HepG2 (cell line): ENCODE measurements at regions not wholly inside any gene's neighbourhood (a gene's known extent, or its start where the extent isn't known, plus 50 kb on each side); places are given as distances from the start of the nearest gene placed in this dataset.
"Not testable (repeated sequence)": the region's sequence is repeated elsewhere in the genome, so short reads cannot be mapped to it uniquely, and the experiment has no call there.

ENCODE experiments used
- ATAC-seq: fragments of 200-7000 bp; cut with Tn5 transposase; 3 replicates; pipeline ENCODE4 v1.9.1; 2020; ENCODE audit warnings: mild to moderate bottlenecking, moderate library complexity
- BruUV-seq: library from RNA; stranded (reverse); fragments of 400-500 nt; replicated peaks from 2 replicates; lab custom pipeline; 2021; lab: Mats Ljungman, UMichigan
- CTCF ChIA-PET: fragments of 300-600 bp; formaldehyde crosslinking; extraction: SDS; loops from one replicate; lab custom pipeline; 2021; ENCODE audit warnings: low total read pairs, inconsistent platforms, low intra/inter-chr PET ratio; lab: Yijun Ruan, JAX
- POLR2A ChIA-PET: fragments of 350-600 bp; sonication (Branson Sonifier 250); formaldehyde crosslinking; loops from one replicate; lab custom pipeline; 2020; ENCODE audit warnings: antibody characterized with exemption, inconsistent platforms; lab: Yijun Ruan, JAX
- DNase-seq: peaks from one replicate; pipeline ENCODE4 v3.0.0-alpha.2; 2015; ENCODE audit warnings: low spot score
- FAIRE-seq: peaks from 3 replicates; lab custom pipeline; 2011; peaks lifted over from hg19 to GRCh38; lab: Jason Lieb, UNC
- H2AFZ ChIP-seq: one replicate; pipeline ENCODE4 v1.6.1; 2011; ENCODE audit warnings: low read length, inconsistent platforms
- H3K27ac ChIP-seq: fragments of 300-600 bp; 3 replicates; pipeline ENCODE4 v1.8.0; 2011; ENCODE audit warnings: mixed run types, mild to moderate bottlenecking, mixed read lengths, low read length, inconsistent platforms; ENCODE audit not compliant: insufficient read depth; ENCODE audit errors: extremely low read length
- H3K27me3 ChIP-seq, 2 experiments: fragments of 200-600 bp in 1 of 2; 2 replicates in 1 of 2; 3 replicates in 1 of 2; pipeline versions ENCODE4 v1.6.0 to v1.8.0; 2011; ENCODE audit warnings: low read length in 2 of 2, mild to moderate bottlenecking in 2 of 2, moderate library complexity in 2 of 2, inconsistent platforms in 1 of 2; ENCODE audit not compliant: insufficient read depth in 2 of 2, control insufficient read depth in 1 of 2
- H3K36me3 ChIP-seq, 2 experiments: fragments of 200-600 bp in 1 of 2; replicated peaks in 1 of 2; 2 replicates in 1 of 2; 3 replicates in 1 of 2; pipeline versions ENCODE4 v1.5.1 to v1.8.0; 2011; ENCODE audit warnings: low read length in 2 of 2, inconsistent platforms in 1 of 2; ENCODE audit not compliant: insufficient read depth in 2 of 2, control insufficient read depth in 1 of 2
- H3K4me1 ChIP-seq: 2 replicates; pipeline ENCODE4 v1.5.1; 2012; ENCODE audit warnings: low read length, inconsistent platforms; ENCODE audit not compliant: insufficient read depth
- H3K4me2 ChIP-seq: 2 replicates; pipeline ENCODE4 v1.6.0; 2011; ENCODE audit warnings: low read depth, low read length, inconsistent platforms
- H3K4me3 ChIP-seq, 3 experiments: fragments of 200-600 bp in 1 of 3; sonication (generic), shearing (Covaris generic) in 1 of 3; replicated peaks in 1 of 3; 2 replicates each; pipeline ENCODE4 v1.5.1; 2011 to 2016; ENCODE audit warnings: low read length in 3 of 3, inconsistent platforms in 2 of 3, low read depth in 2 of 3, mild to moderate bottlenecking in 2 of 3, control low read depth in 1 of 3, mixed read lengths in 1 of 3; ENCODE audit not compliant: insufficient read depth in 1 of 3
- H3K79me2 ChIP-seq: one replicate; pipeline ENCODE4 v1.6.1; 2011; ENCODE audit warnings: low read length, inconsistent platforms; ENCODE audit not compliant: insufficient read depth
- H3K9ac ChIP-seq: 2 replicates; pipeline ENCODE4 v1.6.0; 2011; ENCODE audit warnings: mild to moderate bottlenecking, low read depth, low read length, inconsistent platforms; ENCODE audit not compliant: insufficient read depth
- H3K9me3 ChIP-seq: 2 replicates; pipeline ENCODE4 v1.5.1; 2012; ENCODE audit warnings: mild to moderate bottlenecking, low read length
- H4K20me1 ChIP-seq: 2 replicates; pipeline ENCODE4 v1.6.0; 2011; ENCODE audit warnings: inconsistent platforms, mild to moderate bottlenecking, low read length, moderate library complexity; ENCODE audit not compliant: insufficient read depth
- CHD2 ChIP-seq: IDR thresholded peaks from 2 replicates; pipeline ENCODE4 v1.6.1; 2011; ENCODE audit warnings: low read depth, low read length, improper control_type of control experiment
- CREB1 ChIP-seq, 2 experiments: fragments of 450-650 bp in 1 of 2; IDR thresholded peaks; 2 replicates each; pipeline ENCODE4 v1.6.1; 2016 to 2017; ENCODE audit warnings: control low read depth in 1 of 2, mild to moderate bottlenecking in 1 of 2, missing compliant biosample characterization in 1 of 2, missing genetic modification characterization in 1 of 2
- HOXA3 ChIP-seq: sonication (generic); formaldehyde crosslinking; IDR thresholded peaks from 2 replicates; pipeline ENCODE4 v1.5.0; 2020; ENCODE audit warnings: missing genetic modification reagents
- KLF11 ChIP-seq: IDR thresholded peaks from 2 replicates; pipeline ENCODE4 v1.6.1; 2016; ENCODE audit warnings: missing compliant biosample characterization
- MAFF ChIP-seq: IDR thresholded peaks from 2 replicates; pipeline ENCODE4 v1.6.1; 2011; ENCODE audit warnings: low read depth, low read length, improper control_type of control experiment
- MEF2D ChIP-seq: sonication (generic); formaldehyde crosslinking; IDR thresholded peaks from 2 replicates; pipeline ENCODE4 v1.5.1; 2020; ENCODE audit warnings: mild to moderate bottlenecking, missing genetic modification reagents
- NR2C2 ChIP-seq: sonication (generic); formaldehyde crosslinking; IDR thresholded peaks from 2 replicates; pipeline ENCODE4 v1.4.0; 2020; ENCODE audit warnings: missing genetic modification reagents, mild to moderate bottlenecking, moderate library complexity, borderline replicate concordance
- PTBP1 ChIP-seq: fragments of 200-400 bp; formaldehyde crosslinking; IDR thresholded peaks from 2 replicates; pipeline ENCODE4 v1.6.1; 2018; ENCODE audit warnings: low read length, low read depth; ENCODE audit not compliant: poor library complexity, severe bottlenecking
- RARA ChIP-seq: IDR thresholded peaks from 2 replicates; pipeline ENCODE4 v1.6.1; 2016; ENCODE audit warnings: missing genetic modification reagents, missing compliant biosample characterization
- TOE1 ChIP-seq: sonication (generic); formaldehyde crosslinking; IDR thresholded peaks from 2 replicates; pipeline ENCODE4 v1.4.0; 2020; ENCODE audit warnings: mild to moderate bottlenecking, missing genetic modification reagents
- ZNF20 ChIP-seq: sonication (generic); formaldehyde crosslinking; IDR thresholded peaks from 2 replicates; pipeline ENCODE4 v1.4.0; 2020; ENCODE audit warnings: mild to moderate bottlenecking, moderate library complexity, missing genetic modification reagents
- WGBS: methylation state at CpG from one replicate; pipeline ENCODE4 v1.1.6; 2017; ENCODE audit warnings: low lambda C conversion rate; 5-methylcytosine and 5-hydroxymethylcytosine counted together
- in situ Hi-C: cut with HindIII; loops from 2 replicates; pipeline ENCODE4 v1.10.0; 2017; ENCODE audit warnings: low pct_unique_long_range_greater_than_20kb; ENCODE audit not compliant: extremely low pct_ligation_motif_present
- intact Hi-C: fragments of 100-400 bp; cut with micrococcal nuclease; formaldehyde crosslinking; loops from one replicate; pipeline ENCODE4 v1.10.0; 2022; ENCODE audit not compliant: unreplicated experiment
- TF ChIP-seq, protein P1 (sequence below): sonication (generic); formaldehyde crosslinking; IDR thresholded peaks from 2 replicates; pipeline ENCODE4 v1.4.0; 2020; ENCODE audit warnings: missing genetic modification reagents, borderline replicate concordance

GRCh38 chr3:182149594-182149993 is 437.9 kb downstream of the SOX2 start:
- Histone ChIP-seq H3K4me1 (peaks cover 15% of the 10 kb centered on the region), H2AFZ (no peak overlapping the region), H3K4me3 (no peak overlapping the region), H3K36me3 (no peaks in the 10 kb centered on the region), H3K9ac (no peak overlapping the region), H3K27ac (no peak overlapping the region), H4K20me1 (no peaks in the 10 kb centered on the region), H3K79me2 (no peaks in the 10 kb centered on the region), H3K4me2 (no peak overlapping the region), H3K9me3 (no peaks in the 10 kb centered on the region), H3K27me3 (no peaks in the 10 kb centered on the region)
- FAIRE-seq = no peak
- ChIA-PET CTCF (no interaction called here), POLR2A (no interaction called here)
- DNase-seq = peak; percentile 15
- intact Hi-C loops = no loop called here
- no peak for TF ChIP-seq TOE1
- no peak for TF ChIP-seq CREB1 (IDR thresholded peaks at IDR 0.05)
- TF ChIP-seq CREB1 (CRISPR knock-in tag; IDR thresholded peaks at IDR 0.05) = no peak
- no peak for ATAC-seq
- 1% methylated on average over 3 of the region's 3 CpGs for WGBS
- in situ Hi-C loops = no loop called here
- BruUV-seq = no TSS peak

GRCh38 chr3:182156326-182156725 is 444.6 kb downstream of the SOX2 start:
- H4K20me1 ChIP-seq, H3K9me3 ChIP-seq, FAIRE-seq, BruUV-seq, H3K79me2 ChIP-seq, H2AFZ ChIP-seq, H3K27ac ChIP-seq, H3K36me3 ChIP-seq, H3K4me3 ChIP-seq, CTCF ChIA-PET, H3K4me1 ChIP-seq, DNase-seq, H3K9ac ChIP-seq, POLR2A ChIA-PET, ATAC-seq, H3K27me3 ChIP-seq, H3K4me2 ChIP-seq, intact Hi-C loops, in situ Hi-C loops: not testable (repeated sequence)
- WGBS = no CpG with 5 or more reads among the region's 3 CpGs

- no TSS peak for BruUV-seq
- Histone ChIP-seq H3K9me3 (no peaks in the 10 kb centered on the region), H3K4me1 (no peaks in the 10 kb centered on the region), H3K27ac (no peak overlapping the region), H4K20me1 (no peaks in the 10 kb centered on the region), H3K4me3 (no peak overlapping the region), H2AFZ (no peak overlapping the region), H3K9ac (no peak overlapping the region), H3K36me3 (no peaks in the 10 kb centered on the region), H3K4me2 (no peak overlapping the region), H3K27me3 (no peaks in the 10 kb centered on the region), H3K79me2 (no peaks in the 10 kb centered on the region)
- WGBS = 0% methylated on average over 4 of the region's 4 CpGs
- ChIA-PET POLR2A (no interaction called here), CTCF (no interaction called here)
- intact Hi-C loops = no loop called here
- FAIRE-seq = no peak
- ATAC-seq = no peak
- in situ Hi-C loops = no loop called here
- DNase-seq = no peak
- TF ChIP-seq MAFF = peak; percentile 52
- TF ChIP-seq PTBP1 = no peak
- TF ChIP-seq ZNF20 (CRISPR knock-in tag) = no peak
- no peak for TF ChIP-seq CHD2
- no peak for TF ChIP-seq HOXA3 (CRISPR knock-in tag)
- TF ChIP-seq, protein P1, sequence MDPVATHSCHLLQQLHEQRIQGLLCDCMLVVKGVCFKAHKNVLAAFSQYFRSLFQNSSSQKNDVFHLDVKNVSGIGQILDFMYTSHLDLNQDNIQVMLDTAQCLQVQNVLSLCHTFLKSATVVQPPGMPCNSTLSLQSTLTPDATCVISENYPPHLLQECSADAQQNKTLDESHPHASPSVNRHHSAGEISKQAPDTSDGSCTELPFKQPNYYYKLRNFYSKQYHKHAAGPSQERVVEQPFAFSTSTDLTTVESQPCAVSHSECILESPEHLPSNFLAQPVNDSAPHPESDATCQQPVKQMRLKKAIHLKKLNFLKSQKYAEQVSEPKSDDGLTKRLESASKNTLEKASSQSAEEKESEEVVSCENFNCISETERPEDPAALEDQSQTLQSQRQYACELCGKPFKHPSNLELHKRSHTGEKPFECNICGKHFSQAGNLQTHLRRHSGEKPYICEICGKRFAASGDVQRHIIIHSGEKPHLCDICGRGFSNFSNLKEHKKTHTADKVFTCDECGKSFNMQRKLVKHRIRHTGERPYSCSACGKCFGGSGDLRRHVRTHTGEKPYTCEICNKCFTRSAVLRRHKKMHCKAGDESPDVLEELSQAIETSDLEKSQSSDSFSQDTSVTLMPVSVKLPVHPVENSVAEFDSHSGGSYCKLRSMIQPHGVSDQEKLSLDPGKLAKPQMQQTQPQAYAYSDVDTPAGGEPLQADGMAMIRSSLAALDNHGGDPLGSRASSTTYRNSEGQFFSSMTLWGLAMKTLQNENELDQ (CRISPR knock-in tag) = no peak
- TF ChIP-seq MEF2D (CRISPR knock-in tag) = no peak
- no peak for TF ChIP-seq KLF11 (CRISPR knock-in tag)
- no peak for TF ChIP-seq RARA (CRISPR knock-in tag)
- TF ChIP-seq NR2C2 (CRISPR knock-in tag) = no peak
Observed at GRCh38 chr3:182165234-182165633, 453.5 kb downstream of the SOX2 start.
